Activated T-cell treated with anti-CD3 and anti-CD28 coated beads for 24 hours (primary cell): ENCODE measurements at regions not wholly inside any gene's neighbourhood (a gene's known extent, or its start where the extent isn't known, plus 50 kb on each side); places are given as distances from the start of the nearest gene placed in this dataset.

Experiments used
- DNase-seq: peaks from one replicate; pipeline ENCODE4 v3.0.0-alpha.2; 2020; ENCODE audit warnings: low read depth

GRCh38 chr2:239778042-239778851 lies 246.9 kb downstream of the NDUFA10 start:
- DNase-seq, result no peak

DNA sequence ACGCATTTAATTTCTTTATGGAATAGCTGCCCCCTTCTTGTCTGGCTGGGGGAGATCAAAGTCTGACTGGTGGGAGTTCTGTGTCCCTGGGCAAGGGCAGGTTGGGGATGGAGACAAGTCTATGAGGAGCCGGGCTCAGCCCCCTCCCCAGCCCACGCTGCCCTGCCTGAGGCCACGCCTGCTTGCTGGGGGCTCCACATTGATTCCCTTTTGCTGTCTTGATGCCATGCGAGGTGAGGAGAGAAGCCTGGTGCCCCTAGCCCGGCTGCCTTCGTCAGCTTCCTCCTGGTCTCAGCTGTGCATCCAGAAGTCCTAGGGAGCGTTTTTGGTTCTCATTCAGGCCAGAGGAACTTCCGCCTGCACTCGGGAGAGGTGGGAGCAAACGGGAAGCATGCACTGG lies 247.9 kb downstream of the NDUFA10 start:
- DNase-seq, result no peak

GRCh38 chr2:239776436-239777005 lies 248.6 kb downstream of the NDUFA10 start:
- no peak for DNase-seq

GRCh38 chr2:239775623-239776435 lies 249.3 kb downstream of the NDUFA10 start:
- no peak for DNase-seq

DNA sequence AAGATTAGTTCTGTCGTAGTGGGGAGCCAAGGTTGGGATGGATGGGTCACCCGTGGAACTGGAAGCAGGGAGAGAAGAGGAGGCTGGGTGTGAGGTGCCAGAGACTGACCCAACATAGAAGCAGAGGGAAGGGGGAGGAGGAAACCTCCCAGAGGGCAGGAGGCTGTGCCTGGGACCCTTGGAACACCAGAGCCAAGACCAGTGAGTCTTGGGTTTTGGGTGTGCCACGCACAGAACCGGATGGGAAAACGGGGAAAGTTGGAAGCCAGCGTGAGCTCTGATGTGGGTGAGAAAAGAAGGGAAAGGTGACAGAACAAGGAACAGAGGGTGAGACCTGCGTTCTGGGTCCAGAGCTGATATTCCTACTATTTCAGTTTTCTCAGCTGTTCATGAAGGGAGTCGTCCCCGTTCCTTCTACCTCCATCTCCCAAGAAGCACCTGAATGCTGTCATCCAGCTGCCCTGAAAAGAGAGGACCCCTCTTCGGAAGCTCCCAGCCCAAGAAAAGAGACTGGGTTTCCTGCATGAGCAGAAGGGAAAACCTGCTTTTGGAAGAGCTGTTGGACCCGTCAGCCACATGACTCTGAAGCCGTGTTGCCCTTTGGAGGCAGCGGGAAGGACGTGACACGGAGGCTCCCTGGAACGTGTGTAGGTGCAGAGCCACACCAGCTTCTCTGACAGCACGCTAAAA lies 250.1 kb downstream of the NDUFA10 start:
- DNase-seq, result no peak

DNA sequence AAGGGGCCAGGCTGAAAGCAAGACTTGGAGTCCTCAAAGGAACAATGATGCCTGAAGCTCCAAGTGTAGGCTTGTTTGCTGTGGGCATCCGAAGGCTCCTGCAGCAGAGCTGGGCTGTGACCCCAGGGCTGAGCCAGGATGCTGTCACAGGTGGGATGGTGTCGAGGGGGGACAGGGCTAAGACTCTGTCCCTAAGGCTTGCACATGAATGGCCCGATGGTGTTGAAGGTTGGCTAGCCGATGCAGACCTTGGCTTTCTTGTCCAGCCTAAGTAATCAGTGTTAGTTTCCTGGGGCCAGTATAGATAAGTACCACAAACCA lies 251.0 kb downstream of the NDUFA10 start:
- no peak for DNase-seq

DNA sequence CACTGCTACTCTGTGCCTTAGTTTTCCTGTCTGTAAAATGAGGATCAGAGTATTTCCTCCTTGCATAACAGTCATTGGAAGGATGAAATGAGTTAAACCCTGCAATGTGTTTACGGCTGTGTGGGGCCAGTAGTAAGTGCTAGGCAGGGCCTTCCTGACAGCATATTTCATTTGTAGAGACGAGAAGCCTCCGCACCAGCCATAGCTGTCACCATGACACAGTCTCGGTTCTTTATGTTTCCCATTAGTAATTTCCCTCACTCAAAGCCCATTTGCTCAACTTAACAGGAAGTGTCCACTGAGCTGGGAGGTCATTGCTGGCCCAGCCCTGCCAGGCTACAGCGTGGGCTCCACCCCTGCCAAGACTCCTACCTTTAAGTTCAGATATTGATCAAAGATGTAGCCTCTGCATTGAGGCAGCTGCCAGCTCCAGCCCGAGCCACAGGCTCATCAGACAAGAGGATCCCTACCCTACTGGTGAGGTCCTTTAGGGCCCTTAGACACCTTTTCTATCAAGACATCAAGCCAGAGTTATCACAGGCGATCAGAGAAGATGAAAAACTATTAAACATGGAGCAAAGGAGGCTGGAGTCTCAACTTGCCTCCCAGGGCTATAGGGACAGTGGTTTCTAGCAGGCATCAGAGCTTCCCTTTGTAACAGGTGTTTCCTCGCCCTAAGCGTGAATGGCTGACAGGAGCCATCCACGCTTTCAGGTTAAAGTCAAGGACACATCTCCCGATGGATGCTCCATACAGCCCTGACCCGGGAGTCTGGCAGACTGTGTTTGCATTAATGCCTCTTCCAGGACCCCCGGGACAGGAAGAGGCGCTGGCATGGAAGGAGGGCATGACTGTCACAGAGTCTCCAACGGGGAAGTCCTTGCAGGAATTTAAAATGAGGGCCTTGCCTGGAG lies 251.7 kb downstream of the NDUFA10 start:
- DNase-seq, result no peak

- no peak for DNase-seq
Observed at GRCh38 chr2:239772721-239773120, 252.4 kb downstream of the NDUFA10 start.

- no peak for DNase-seq
Observed at GRCh38 chr2:239770246-239770639, 254.9 kb downstream of the NDUFA10 start.

DNA sequence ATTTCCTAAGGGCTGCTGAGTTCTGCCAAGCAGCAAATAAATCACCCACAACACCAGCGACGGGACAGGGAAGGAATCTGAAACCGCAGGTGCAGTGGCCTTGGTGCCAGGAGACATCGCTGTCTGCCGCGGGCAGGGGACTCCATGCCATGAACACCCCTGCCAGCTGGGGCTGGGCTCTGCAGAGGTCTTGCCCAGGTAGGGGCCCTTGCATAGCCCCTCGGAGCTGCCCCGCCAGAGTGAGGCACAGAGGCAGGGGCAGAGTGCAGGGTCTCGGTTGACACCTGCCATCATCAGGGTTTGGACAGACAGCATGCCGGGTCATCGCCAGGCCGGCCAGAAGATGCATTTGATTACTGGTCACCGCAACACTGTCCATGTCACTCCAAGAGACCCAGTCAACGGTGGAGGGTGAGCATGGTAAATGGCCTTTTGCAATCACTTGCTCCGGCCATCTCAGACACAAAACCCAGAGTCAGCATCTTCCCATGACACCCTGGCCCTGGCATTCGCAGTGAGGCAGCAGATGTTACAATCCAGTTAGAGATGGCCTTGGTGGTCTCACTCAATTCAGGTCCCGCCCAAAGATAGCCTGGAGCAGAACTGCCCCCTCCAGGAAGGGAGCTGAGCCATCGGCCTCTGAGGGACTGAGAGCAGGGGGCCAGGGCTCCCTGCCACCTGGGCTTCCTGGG lies 255.4 kb downstream of the NDUFA10 start:
- DNase-seq, result no peak

GRCh38 chr2:239768907-239769553 lies 256.1 kb downstream of the NDUFA10 start:
- DNase-seq, result no peak

DNA sequence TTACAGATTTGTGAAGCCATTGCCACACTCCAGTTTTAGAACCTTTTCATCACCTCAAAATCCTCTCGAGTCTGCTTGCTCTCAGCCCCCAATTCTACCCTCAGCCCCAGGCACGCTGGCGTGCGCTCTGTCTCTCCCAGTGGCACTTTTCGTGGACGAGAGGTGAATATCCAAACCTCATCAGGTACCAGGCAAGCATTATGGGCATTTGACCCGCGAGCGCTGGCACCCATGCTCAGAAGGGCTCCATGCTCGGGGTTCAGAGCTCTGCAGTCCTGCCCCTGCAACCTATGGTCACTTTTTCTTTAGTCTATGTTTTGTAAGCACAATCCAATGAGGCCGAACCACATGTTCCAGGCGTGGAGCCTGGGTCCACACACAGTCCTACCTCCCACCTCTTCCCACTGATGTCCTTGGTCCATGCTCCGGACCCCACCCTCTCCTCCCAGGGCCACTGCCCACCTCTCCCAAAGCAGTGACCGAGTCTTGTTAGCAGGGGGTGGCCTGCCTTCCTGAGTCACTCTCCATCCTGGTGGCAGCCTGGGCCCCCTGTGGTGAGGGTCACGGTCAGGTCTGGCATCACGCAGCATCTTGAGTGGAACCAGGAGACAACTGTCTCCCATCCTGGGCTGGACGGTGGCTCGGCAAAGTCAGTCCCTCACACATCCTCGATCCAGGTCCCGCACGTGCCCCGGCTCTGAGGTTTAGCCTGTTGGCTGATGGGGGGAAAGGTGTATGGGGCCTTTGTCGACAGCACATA lies 256.9 kb downstream of the NDUFA10 start:
- DNase-seq, result no peak

DNA sequence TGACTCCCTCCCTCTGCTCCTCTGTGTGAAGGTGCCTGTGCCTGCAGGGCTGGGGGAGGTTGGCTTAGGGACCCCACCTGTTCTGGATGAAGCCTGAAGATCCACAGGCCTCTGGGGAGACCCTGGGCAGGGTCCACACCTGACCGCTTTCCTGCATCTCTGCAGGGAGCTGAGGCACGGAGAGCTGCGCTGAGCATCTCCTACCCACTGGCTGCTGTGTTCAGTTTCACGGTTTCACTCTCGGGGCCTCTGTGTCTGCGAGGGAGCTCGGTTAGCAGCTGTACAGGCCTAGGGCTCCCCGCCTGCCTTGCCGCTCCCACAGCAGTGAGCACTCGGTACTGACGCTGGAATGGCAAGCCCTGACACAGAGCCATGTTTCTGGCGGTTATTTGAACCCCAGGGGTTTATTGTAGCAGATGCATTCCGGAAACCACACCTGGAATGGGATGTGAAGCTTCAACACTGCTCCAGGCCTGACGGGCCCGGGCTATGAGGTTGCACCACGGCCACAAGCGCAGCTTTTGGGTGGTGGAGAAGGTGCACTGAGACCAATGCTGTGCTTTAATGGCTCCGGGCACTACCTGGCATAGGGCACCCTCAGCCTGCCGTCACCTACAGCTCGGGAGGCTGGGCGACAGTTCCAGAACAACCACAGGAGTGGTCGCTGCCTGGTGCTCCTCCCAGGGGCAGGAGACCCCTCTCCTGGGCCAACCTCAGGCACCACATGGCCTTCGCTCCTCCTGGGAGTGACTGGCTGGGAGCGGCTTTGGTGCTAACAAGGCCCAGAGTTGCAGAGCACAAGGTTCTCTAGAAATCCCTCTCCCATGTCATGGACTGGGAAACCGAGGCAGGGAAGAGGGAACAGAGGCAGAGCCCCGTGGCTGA lies 257.9 kb downstream of the NDUFA10 start:
- DNase-seq, result no peak

DNA sequence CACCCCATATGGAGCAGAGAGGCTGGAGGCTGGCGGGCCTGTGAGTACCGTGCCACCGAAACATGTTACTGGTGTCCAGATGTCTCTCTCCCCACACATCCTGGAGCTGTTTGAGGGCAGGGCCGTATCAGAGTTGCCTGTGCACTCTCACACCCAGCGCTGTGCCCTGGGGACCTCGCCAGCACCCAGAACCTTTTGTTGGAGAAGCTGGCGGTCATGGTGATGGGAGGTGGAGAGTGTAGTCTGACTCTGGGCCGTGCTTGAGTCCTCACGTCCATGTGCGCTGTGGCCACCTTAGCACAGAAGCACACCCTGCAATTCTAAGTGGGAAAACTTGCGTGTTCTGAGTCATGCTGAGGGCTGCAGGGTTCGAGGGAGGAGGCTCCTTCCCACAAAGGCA lies 259.2 kb downstream of the NDUFA10 start:
- DNase-seq, result no peak

- DNase-seq, result no peak
Observed at GRCh38 chr2:239765076-239765845, 259.9 kb downstream of the NDUFA10 start.

DNA sequence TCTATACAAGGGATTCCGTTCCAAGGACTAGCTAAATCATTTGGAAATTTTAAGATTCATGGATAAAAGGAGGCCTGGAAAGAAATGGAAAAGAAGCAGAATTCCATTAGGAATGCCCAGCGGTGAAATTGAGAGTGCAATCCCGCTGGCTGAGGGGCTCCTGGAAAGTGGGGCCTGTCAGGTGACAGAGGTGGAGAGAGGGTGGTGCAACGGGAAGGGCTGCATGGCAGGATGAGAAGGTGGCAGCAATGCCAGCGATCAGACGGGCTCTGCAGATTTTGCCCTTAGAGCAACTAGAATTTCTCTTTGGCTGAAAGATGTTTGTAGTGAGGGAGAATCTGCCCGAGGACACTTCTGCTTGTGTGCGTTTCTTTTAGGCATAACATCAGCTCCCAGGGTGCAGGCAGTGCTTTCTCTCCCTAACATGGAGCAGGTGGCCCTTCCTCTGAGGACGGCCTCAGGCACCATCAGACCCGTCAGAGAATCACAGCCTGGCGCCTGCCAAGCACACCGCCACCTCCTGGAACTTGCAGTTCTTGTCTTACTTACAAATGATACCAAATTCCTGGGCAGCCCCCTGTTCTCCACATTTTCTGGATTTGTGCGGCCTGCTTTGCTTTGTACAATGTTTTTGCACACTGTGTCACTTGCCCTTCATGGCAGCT lies 261.6 kb downstream of the NDUFA10 start:
- no peak for DNase-seq

DNA sequence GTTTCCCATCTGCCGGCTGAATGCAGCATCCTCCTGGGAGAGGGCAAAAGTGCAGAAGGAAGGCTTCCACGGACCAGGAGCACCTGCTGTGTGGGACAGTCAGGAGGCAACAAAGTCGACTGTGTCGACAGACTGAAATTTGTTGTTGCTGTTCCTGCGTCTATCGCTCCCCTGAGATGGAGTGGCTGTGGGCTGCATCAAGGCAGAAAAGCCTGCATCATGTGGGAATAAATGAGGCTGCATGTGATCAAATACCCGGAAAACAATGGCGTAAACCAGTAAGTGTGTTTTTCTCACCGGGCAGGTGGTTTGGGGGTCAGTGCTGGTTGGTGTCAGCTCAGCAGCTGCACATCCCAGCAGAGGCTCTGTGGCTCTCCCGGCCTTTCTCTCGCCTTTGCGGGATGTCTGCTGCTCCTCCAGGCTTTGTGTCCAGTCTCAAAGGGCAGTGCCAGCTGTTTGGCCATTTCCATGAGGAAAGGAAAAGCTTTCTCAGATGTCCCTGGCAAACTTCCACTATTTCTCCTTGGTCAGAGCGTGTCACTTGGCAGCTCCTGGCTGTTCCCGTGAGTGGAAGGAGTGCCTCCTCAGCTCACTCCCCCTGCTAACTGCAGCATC lies 262.4 kb downstream of the NDUFA10 start:
- DNase-seq, result no peak
